K562 (cell line): ENCODE measurements at regions not wholly inside any gene's neighbourhood (a gene's known extent, or its start where the extent isn't known, plus 50 kb on each side); places are given as distances from the start of the nearest gene placed in this dataset.

Experiments used
- ATAC-seq: fragments of 200-7000 bp; cut with Tn5 transposase; 3 replicates; pipeline ENCODE4 v1.9.1; 2020; ENCODE audit warnings: moderate library complexity
- BruUV-seq: library from RNA; stranded (reverse); fragments of 400-500 nt; replicated peaks from 2 replicates; lab custom pipeline; 2021; lab: Mats Ljungman, UMichigan
- CTCF ChIA-PET: fragments of 300-600 bp; formaldehyde crosslinking; extraction: SDS; loops from one replicate; lab custom pipeline; 2021; ENCODE audit warnings: low intra/inter-chr PET ratio; lab: Yijun Ruan, JAX
- POLR2A ChIA-PET: fragments of 300-600, 350-650 bp; sonication (Branson Sonifier 250); formaldehyde crosslinking; extraction: SDS; loops from one replicate; lab custom pipeline; 2021; ENCODE audit warnings: antibody characterized with exemption, inconsistent platforms; lab: Yijun Ruan, JAX
- DNase-seq, 4 experiments: peaks; one replicate each; pipeline versions ENCODE4 v3.0.0 to v3.0.0-alpha.2; 2011 to 2018; ENCODE audit warnings: low spot score in 3 of 4, mixed read lengths in 3 of 4; ENCODE audit errors: extremely low read depth in 1 of 4
- FAIRE-seq: peaks from 2 replicates; lab custom pipeline; 2011; peaks lifted over from hg19 to GRCh38; lab: Jason Lieb, UNC
- H2AFZ ChIP-seq: 2 replicates; pipeline ENCODE4 v1.6.0; 2011; ENCODE audit warnings: low read depth, low read length, control low read depth, inconsistent platforms
- H3K27ac ChIP-seq: fragments of 200-600 bp; 3 replicates; pipeline ENCODE4 v1.8.0; 2011; ENCODE audit warnings: low read depth, mild to moderate bottlenecking, control low read depth, inconsistent platforms, low read length, moderate library complexity, mixed read lengths; ENCODE audit errors: extremely low read depth
- H3K27me3 ChIP-seq, 2 experiments: fragments of 300-600 bp in 1 of 2; 2 replicates in 1 of 2; 3 replicates in 1 of 2; pipeline versions ENCODE4 v1.6.0 to v1.8.0; 2011; ENCODE audit warnings: inconsistent platforms in 2 of 2, low read length in 2 of 2, mild to moderate bottlenecking in 1 of 2, mixed read lengths in 1 of 2, moderate library complexity in 1 of 2; ENCODE audit not compliant: control insufficient read depth in 2 of 2, insufficient read depth in 2 of 2
- H3K36me3 ChIP-seq: fragments of 300-600 bp; 3 replicates; pipeline ENCODE4 v1.8.0; 2011; ENCODE audit warnings: mild to moderate bottlenecking, low read length, inconsistent platforms; ENCODE audit not compliant: control insufficient read depth, insufficient read depth
- H3K4me1 ChIP-seq, 2 experiments: fragments of 200-600 bp in 1 of 2; replicated peaks in 1 of 2; 2 replicates in 1 of 2; 3 replicates in 1 of 2; pipeline versions ENCODE4 v1.5.1 to v1.8.0; 2011; ENCODE audit warnings: inconsistent platforms in 2 of 2, low read length in 2 of 2, mild to moderate bottlenecking in 1 of 2, mixed read lengths in 1 of 2, moderate library complexity in 1 of 2; ENCODE audit not compliant: control insufficient read depth in 2 of 2, insufficient read depth in 2 of 2
- H3K4me2 ChIP-seq: 2 replicates; pipeline ENCODE4 v1.6.1; 2011; ENCODE audit warnings: low read length, control low read depth, inconsistent platforms, mixed read lengths; ENCODE audit not compliant: insufficient read depth
- H3K4me3 ChIP-seq: fragments of 200-600 bp; sonication (generic), shearing (Covaris generic); 2 replicates; pipeline ENCODE4 v1.5.1; 2016; ENCODE audit warnings: control low read depth, inconsistent platforms
- H3K79me2 ChIP-seq: fragments of 200-600 bp; 3 replicates; pipeline ENCODE4 v1.8.0; 2011; ENCODE audit warnings: low read length, inconsistent platforms; ENCODE audit not compliant: control insufficient read depth, insufficient read depth
- H3K9ac ChIP-seq, 2 experiments: 2 replicates each; pipeline versions ENCODE4 v1.6.0 to v1.6.1; 2011; ENCODE audit warnings: low read depth in 2 of 2, low read length in 2 of 2, control low read depth in 1 of 2, inconsistent platforms in 1 of 2, mild to moderate bottlenecking in 1 of 2, mixed read lengths in 1 of 2; ENCODE audit not compliant: insufficient read depth in 1 of 2
- H3K9me1 ChIP-seq: one replicate; pipeline ENCODE4 v1.6.0; 2011; ENCODE audit warnings: inconsistent platforms, mild to moderate bottlenecking, low read length, moderate library complexity; ENCODE audit not compliant: control insufficient read depth, insufficient read depth
- H3K9me3 ChIP-seq: replicated peaks from 2 replicates; pipeline ENCODE4 v1.5.1; 2011; ENCODE audit warnings: low read depth, low read length, inconsistent platforms; ENCODE audit not compliant: control insufficient read depth, insufficient read depth
- H4K20me1 ChIP-seq: replicated peaks from 2 replicates; pipeline ENCODE4 v1.6.1; 2011; ENCODE audit warnings: low read length, inconsistent platforms, mixed read lengths; ENCODE audit not compliant: control insufficient read depth, insufficient read depth
- ATF2 ChIP-seq: sonication (generic); formaldehyde crosslinking; IDR thresholded peaks from 2 replicates; pipeline ENCODE4 v1.8.1; 2022; ENCODE audit warnings: missing genetic modification reagents
- CHD2 ChIP-seq: IDR thresholded peaks from 2 replicates; pipeline ENCODE4 v1.6.1; 2011; ENCODE audit warnings: low read depth, low read length
- DACH1 ChIP-seq: fragments of 450-650 bp; IDR thresholded peaks from 2 replicates; pipeline ENCODE4 v1.6.1; 2018; ENCODE audit not compliant: partially characterized antibody
- HNRNPH1 ChIP-seq: fragments of 200-400 bp; formaldehyde crosslinking; optimal IDR thresholded peaks from 2 replicates; pipeline ENCODE3; 2017; ENCODE audit warnings: low read depth, mild to moderate bottlenecking, low read length, moderate library complexity
- IRF2 ChIP-seq: sonication (generic); formaldehyde crosslinking; IDR thresholded peaks from 2 replicates; pipeline ENCODE4 v1.8.1; 2022; ENCODE audit warnings: mild to moderate bottlenecking, missing genetic modification reagents
- YY1 ChIP-seq, 3 experiments: IDR thresholded peaks; 2 replicates each; pipeline ENCODE4 v1.6.1; 2011; ENCODE audit warnings: low read length in 2 of 3, mild to moderate bottlenecking in 2 of 3, moderate library complexity in 2 of 3, borderline replicate concordance in 1 of 3, control low read depth in 1 of 3, low read depth in 1 of 3; ENCODE audit not compliant: insufficient read depth in 3 of 3, insufficient replicate concordance in 2 of 3, control insufficient read depth in 1 of 3, insufficient read length in 1 of 3; ENCODE audit errors: extremely low read depth in 1 of 3
- ZNF431 ChIP-seq: sonication (generic); formaldehyde crosslinking; IDR thresholded peaks from 2 replicates; pipeline ENCODE4 v1.8.0; 2022; ENCODE audit warnings: mild to moderate bottlenecking, missing genetic modification reagents
- whole genome bisulfite sequencing: fragments of 100-300 bp; shearing (Covaris generic); methylation state at CpG from one replicate; pipeline ENCODE4 v1.1.6; 2016; ENCODE audit warnings: low coverage, mixed read lengths; ENCODE audit not compliant: insufficient coverage; ENCODE audit errors: missing lambda C conversion rate; 5-methylcytosine and 5-hydroxymethylcytosine counted together
- in situ Hi-C: fragments of 300-500 bp; cut with MboI; formaldehyde crosslinking; loops from 4 replicates; pipeline ENCODE4 v1.15.0; 2018; ENCODE audit warnings: inconsistent platforms, mixed read lengths
- intact Hi-C: fragments of 100-400 bp; cut with micrococcal nuclease; formaldehyde crosslinking; loops from 2 replicates; pipeline ENCODE4 v1.14.2; 2022
- TF ChIP-seq, protein P1 (sequence below): IDR thresholded peaks from 2 replicates; pipeline ENCODE4 v1.6.1; 2011; ENCODE audit not compliant: insufficient read length; ENCODE audit errors: extremely low read depth

- ATAC-seq = no peak
- no peak overlapping the region for H3K4me2 ChIP-seq
- peaks cover 1% of the 10 kb centered on the region for H3K9me1 ChIP-seq
- no peak for FAIRE-seq
- WGBS = under 1% methylated on average over 7 of the region's 7 CpGs
- H3K36me3 ChIP-seq = no peaks in the 10 kb centered on the region
- BruUV-seq = no TSS peak
- H4K20me1 ChIP-seq = no peaks in the 10 kb centered on the region
- in situ Hi-C loops = no loop called here
- H3K79me2 ChIP-seq = no peaks in the 10 kb centered on the region
- no peak overlapping the region for H3K4me3 ChIP-seq
- H2AFZ ChIP-seq = no peak overlapping the region
- no peaks in the 10 kb centered on the region for H3K9me3 ChIP-seq
- peaks cover 2 to 10% of the 10 kb centered on the region in 2 experiments; a peak in 2 of 5 replicates for H3K27me3 ChIP-seq
- CTCF ChIA-PET = no interaction called here
- no peak overlapping the region for H3K9ac ChIP-seq
- no peak for DNase-seq
- intact Hi-C loops = no loop called here
- TF ChIP-seq, protein P1, sequence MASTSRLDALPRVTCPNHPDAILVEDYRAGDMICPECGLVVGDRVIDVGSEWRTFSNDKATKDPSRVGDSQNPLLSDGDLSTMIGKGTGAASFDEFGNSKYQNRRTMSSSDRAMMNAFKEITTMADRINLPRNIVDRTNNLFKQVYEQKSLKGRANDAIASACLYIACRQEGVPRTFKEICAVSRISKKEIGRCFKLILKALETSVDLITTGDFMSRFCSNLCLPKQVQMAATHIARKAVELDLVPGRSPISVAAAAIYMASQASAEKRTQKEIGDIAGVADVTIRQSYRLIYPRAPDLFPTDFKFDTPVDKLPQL = no peak
- TF ChIP-seq ZNF431 (CRISPR knock-in tag) (no peak), IRF2 (CRISPR knock-in tag) (no peak), ATF2 (CRISPR knock-in tag) (no peak), DACH1 (no peak), HNRNPH1 (no peak), YY1 (IDR thresholded peaks at IDR 0.05; ENCODE audit: borderline replicate concordance in 1 of 3, control insufficient read depth in 1 of 3, extremely low read depth in 1 of 3, insufficient read depth in 3 of 3, insufficient read length in 1 of 3, insufficient replicate concordance in 2 of 3, low read depth in 1 of 3, low read length in 2 of 3) (no peak), CHD2 (no peak)
- TF ChIP-seq, all 486 proteins: peak for 0
- POLR2A ChIA-PET = interaction anchor here (0.6 kb wide), 1 partner anchor 122 kb away, joined by 3 read pairs; no protein-coding TSS in a partner anchor
- Histone ChIP-seq H3K4me1 (no peaks in the 10 kb centered on the region), H3K27ac (no peak overlapping the region)
Observed at GRCh38 chr1:94727846-94728715, 92.1 kb upstream of the SLC44A3 start.
